Germinal center (tissue), 1 donor: ENCODE measurements at regions not wholly inside any gene's neighbourhood (a gene's known extent, or its start where the extent isn't known, plus 50 kb on each side); places are given as distances from the start of the nearest gene placed in this dataset.

Experiments
- DNase-seq: peaks from one replicate; pipeline ENCODE4 v3.0.0; 2012; ENCODE audit warnings: mixed read lengths, low spot score

DNA sequence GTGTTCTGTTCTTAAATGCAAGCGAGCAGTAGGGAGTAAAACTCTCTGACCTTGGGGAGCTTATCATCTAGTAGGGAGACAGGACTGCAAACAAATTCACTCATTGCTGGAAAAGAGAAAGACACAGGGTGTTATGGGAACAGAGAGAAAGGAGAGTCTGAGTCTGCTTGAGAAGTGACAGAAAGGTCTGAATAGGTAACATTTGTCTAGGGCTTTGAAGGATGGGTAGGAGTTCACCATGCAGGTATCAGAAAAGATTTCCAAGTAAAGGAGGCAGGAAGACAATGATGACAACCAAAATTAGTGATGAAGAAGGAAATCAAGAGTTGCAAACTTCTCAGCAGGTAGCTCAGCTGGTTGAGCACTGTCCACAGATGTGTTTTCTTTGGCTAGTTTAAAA lies 93.6 kb upstream of the GPR139 start:
- no peak for DNase-seq

DNA sequence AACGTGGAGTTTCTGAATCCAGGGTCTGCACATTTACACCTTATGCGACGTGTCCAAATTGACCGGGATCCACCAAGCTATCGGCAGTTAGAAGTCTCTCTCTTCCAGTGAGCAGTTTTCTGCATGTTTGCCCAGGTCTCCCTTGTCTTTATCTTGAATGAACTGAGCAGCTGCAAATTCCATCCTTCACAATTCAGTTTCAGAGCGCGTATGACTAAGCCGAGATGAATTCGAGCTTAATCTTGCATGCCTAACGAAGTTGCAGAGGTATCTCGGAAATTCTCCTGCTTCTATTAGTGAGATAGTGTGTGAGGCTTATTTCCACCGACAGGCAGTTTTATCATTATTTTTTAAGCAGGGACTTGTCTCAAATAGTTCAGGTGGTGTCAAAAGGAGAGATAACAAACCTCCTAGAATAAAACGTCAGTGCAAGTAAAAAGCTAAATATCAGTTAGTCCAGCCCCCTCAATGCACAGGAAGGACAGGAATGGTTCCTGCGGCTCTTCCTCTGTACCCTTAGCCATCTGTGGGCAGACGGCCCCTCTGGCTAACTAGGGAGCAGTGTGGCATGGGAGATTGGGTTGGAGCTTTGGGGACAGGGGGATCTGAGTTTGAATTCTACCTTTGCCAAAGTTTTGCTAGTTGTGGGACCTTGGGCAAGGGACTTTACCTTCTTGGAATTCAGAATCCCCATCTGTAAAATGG lies 93.0 kb upstream of the GPR139 start:
- no peak for DNase-seq

DNA sequence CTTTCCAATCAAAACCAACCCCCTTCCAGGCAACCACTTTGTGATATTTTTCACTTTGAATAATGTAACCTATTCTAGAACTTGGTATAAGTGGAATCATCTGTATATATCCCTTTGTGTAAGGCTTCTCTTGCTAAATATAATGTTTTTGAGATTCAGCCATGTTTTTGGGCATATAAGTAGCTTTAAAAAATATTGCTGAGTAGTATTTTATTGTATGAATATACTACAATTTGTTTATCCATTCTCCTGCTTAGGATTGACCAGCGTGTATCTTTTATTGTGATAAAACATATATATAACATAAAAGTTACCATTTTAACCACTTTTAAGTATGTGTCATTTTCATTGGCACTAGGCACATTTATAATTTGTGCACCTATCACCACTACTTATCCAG lies 79.8 kb upstream of the GPR139 start:
- DNase-seq = no peak

DNA sequence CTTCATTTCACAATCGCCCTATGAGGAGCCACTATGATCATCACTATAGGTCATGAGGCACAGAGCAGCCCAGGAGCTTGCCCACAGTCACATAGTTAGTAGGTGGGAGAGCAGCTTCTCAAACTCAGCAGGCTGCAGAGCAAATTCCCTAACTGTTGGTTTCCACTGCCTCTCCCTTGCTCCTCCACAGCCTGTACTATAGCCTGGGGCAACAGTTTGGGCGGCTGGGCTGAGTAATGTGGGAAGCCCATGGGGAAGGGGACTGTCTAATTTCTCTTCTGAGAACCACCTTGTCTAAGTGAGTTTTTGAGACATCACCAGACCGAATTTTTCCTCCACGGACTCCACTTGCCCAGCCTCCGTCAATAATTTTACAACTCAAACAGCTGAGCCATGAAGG lies 73.4 kb upstream of the GPR139 start:
- DNase-seq = no peak

DNA sequence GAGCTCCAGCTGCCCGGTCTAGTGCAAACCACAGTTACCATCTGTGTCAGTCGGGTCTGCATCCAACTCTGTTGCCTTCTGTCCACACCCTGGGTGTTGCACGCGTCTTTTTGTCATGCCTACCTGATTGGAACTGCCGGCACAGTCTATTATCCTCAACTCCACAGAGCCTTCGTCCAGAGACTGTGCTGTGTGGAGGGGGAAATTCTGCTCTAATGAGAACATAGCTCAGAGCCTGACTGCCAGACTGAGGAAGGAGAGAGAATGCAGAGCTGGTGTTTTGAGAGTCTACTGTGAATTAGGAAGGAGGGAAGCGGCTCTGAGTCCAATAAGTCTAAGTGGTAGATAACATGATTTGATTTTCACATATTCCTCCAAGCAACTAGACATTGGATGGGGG lies 68.3 kb upstream of the GPR139 start:
- no peak for DNase-seq

- DNase-seq = no peak
These were observed 64.2 kb upstream of the GPR139 start for GRCh38 chr16:20137909-20138308.

GRCh38 chr16:20137194-20137593 lies 63.5 kb upstream of the GPR139 start:
- no peak for DNase-seq

DNA sequence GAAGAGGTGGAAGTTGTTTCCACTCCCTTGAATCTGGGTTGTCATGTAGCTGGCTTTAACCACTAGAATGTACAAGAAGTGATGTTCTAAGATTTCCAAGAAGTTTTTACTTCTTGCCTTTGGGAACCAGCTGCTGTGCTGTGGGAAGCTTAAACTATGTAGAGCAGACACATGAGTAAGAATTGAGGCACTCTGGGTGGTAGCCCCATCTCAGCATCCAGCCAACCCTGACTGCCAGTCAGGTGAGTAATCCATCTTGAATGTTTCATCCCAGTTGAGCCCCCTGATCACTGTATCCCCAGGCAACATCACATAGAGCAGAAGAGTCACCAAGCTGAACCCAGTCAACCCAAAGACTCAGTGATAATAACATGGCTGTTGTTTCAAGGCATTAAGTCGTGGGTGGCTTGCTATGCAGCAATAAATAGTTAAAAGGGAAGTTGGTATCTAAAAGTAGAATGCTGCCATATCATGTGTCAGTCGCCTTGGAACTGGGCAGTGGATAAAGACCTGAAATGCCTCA lies 62.8 kb upstream of the GPR139 start:
- DNase-seq = no peak

DNA sequence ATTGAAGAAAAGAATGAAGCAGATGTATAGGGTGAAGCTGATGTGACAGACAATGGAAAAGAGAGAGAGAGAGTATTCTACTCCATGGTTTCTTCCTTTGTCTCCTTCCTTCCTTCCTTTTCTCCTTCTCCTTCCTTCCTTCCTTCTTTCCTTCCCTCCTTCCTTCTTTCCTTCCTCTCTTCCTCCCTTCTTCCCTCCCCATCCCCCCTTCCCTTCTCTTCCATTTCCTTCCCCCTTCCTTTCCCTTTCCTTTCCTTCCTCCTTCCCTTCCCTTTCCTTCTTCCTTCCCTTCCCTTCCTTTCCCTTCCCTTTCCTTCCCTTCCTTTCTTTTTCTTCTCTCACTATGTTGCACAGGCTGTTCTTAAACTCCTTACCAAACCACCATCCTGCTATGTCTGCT lies 55.7 kb upstream of the GPR139 start:
- no peak for DNase-seq
